Ascending aorta (tissue), 2 donors: ENCODE measurements at regions not wholly inside any gene's neighbourhood (a gene's known extent, or its start where the extent isn't known, plus 50 kb on each side); places are given as distances from the start of the nearest gene placed in this dataset.

ENCODE experiments used
- DNase-seq, 2 donors: peaks; one replicate each; pipeline ENCODE4 v3.0.0-alpha.2; 2019; ENCODE audit warnings: low spot score in 2 of 2
- H3K27ac ChIP-seq, 2 donors: fragments of 200-600 bp; sonication (generic); one replicate each; pipeline ENCODE4 v1.5.1; 2016 to 2017; ENCODE audit warnings: mild to moderate bottlenecking in 1 of 2
- H3K27me3 ChIP-seq: fragments of 200-600 bp; sonication (generic); one replicate; pipeline ENCODE4 v1.5.1; 2017
- H3K36me3 ChIP-seq, 2 donors: fragments of 200-600 bp; sonication (generic); one replicate each; pipeline ENCODE4 v1.5.1; 2016
- H3K4me1 ChIP-seq, 2 donors: fragments of 200-600 bp; sonication (generic); one replicate each; pipeline ENCODE4 v1.5.1; 2016 to 2017; ENCODE audit warnings: mild to moderate bottlenecking in 1 of 2
- H3K4me3 ChIP-seq, 2 donors: fragments of 200-600 bp; sonication (generic); one replicate each; pipeline ENCODE4 v1.5.1; 2016 to 2017; ENCODE audit warnings: mild to moderate bottlenecking in 1 of 2
- H3K9me3 ChIP-seq, 2 donors: fragments of 200-600 bp; sonication (generic); one replicate each; pipeline ENCODE4 v1.5.1; 2016
- CTCF ChIP-seq, 3 experiments: fragments of 200-600 bp in 2 of 3; fragments of 450-650 bp in 1 of 3; sonication (generic) in 2 of 3; IDR thresholded peaks; one replicate each; pipeline ENCODE4 v1.5.1; 2016 to 2019; ENCODE audit warnings: antibody characterized with exemption in 3 of 3, mild to moderate bottlenecking in 1 of 3, moderate library complexity in 1 of 3
- intact Hi-C: fragments of 100-400 bp; cut with DNase I; formaldehyde crosslinking; loops from one replicate; pipeline ENCODE4 v1.15.1; 2023

DNA sequence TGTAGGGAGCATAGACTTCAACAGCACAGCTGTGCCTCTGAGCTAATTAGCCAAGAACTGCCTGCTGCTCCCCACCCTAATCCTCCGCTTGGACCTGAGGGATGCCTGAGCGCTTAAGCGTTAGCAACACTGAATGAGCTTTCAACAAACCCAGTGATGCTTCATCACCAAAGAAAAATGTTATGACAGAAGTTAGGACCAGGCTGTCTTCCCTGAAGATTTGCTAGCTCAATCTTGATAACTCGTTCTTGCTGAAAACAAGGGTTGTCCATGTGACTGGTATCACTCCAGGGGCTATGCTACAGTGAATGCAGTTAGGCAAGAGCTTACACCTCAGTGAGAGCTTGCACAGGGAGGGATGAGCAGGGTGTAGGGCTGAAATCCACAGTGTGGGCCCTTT lies 190.7 kb upstream of the SIX2 start:
- Histone ChIP-seq H3K27ac (no peak overlapping the region), H3K9me3 (peaks cover 0 to 3% of the 10 kb centered on the region in 2 donors), H3K36me3 (no peaks in the 10 kb centered on the region), H3K27me3 (no peaks in the 10 kb centered on the region), H3K4me3 (no peak overlapping the region), H3K4me1 (no peaks in the 10 kb centered on the region)
- intact Hi-C loops: no loop called here
- DNase-seq: no peak
- no peak for TF ChIP-seq CTCF (IDR thresholded peaks at IDR 0.05)

- no peak for TF ChIP-seq CTCF (IDR thresholded peaks at IDR 0.05)
- Histone ChIP-seq H3K27me3 (no peaks in the 10 kb centered on the region), H3K9me3 (no peaks in the 10 kb centered on the region), H3K27ac (no peak overlapping the region), H3K4me3 (no peak overlapping the region), H3K36me3 (no peaks in the 10 kb centered on the region), H3K4me1 (no peaks in the 10 kb centered on the region)
- DNase-seq: no peak
- intact Hi-C loops: no loop called here
Measured at GRCh38 chr2:45195916-45196315, 186.7 kb upstream of the SIX2 start.

DNA sequence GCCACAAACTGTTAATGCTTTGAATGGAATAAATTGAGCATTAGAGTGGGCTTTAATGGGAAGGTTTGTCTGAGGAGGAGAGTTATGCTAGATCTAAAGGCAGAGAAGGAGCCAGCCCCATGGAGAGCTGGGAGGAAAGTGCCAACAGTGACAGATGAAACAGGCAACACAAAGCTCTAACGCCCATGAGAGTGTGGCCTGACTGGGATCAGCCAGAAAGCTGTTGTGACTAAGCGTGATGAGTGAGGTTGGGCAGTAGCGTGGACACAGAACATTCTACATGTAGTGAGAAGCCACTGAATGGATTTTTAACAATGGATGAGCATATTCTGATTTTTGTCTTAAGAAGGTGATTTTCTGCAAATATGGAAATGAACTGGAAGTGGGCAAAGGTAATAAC lies 185.3 kb upstream of the SIX2 start:
- H3K4me1 ChIP-seq: no peaks in the 10 kb centered on the region
- intact Hi-C loops: no loop called here
- H3K27me3 ChIP-seq: no peaks in the 10 kb centered on the region
- H3K36me3 ChIP-seq: no peaks in the 10 kb centered on the region
- DNase-seq: no peak
- TF ChIP-seq CTCF (IDR thresholded peaks at IDR 0.05): no peak
- H3K4me3 ChIP-seq: no peak overlapping the region
- no peaks in the 10 kb centered on the region for H3K9me3 ChIP-seq
- no peak overlapping the region for H3K27ac ChIP-seq

DNA sequence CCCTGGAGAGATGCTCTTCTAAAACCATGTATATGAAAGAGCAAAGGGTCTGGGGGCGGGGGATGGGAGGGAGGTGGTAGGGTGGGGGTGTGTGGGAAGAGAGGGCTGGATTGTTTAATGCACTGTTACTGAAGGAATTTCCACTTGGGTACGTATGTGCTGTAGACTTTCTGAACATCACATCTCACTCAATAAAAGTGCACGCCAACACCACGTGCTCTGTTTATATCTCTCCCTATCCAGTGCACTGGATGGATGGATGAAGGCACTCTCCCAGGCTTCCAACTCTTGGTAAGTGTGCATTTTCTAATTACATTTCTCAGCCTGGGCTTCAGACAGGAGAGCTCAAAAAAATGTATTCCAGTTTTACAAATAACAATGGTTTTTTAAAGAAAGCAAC lies 184.3 kb upstream of the SIX2 start:
- Histone ChIP-seq H3K4me3 (no peak overlapping the region), H3K27ac (no peak overlapping the region), H3K36me3 (no peaks in the 10 kb centered on the region), H3K27me3 (no peaks in the 10 kb centered on the region), H3K4me1 (no peaks in the 10 kb centered on the region), H3K9me3 (no peaks in the 10 kb centered on the region)
- intact Hi-C loops: no loop called here
- no peak for TF ChIP-seq CTCF (IDR thresholded peaks at IDR 0.05)
- no peak for DNase-seq

- no peak for DNase-seq
- H3K27me3 ChIP-seq: no peaks in the 10 kb centered on the region
- H3K27ac ChIP-seq: no peak overlapping the region
- no peaks in the 10 kb centered on the region for H3K9me3 ChIP-seq
- H3K4me3 ChIP-seq: no peak overlapping the region
- intact Hi-C loops: no loop called here
- no peaks in the 10 kb centered on the region for H3K4me1 ChIP-seq
- H3K36me3 ChIP-seq: no peaks in the 10 kb centered on the region
- TF ChIP-seq CTCF (IDR thresholded peaks at IDR 0.05): no peak
Measured at GRCh38 chr2:45192991-45193390, 183.7 kb upstream of the SIX2 start.

DNA sequence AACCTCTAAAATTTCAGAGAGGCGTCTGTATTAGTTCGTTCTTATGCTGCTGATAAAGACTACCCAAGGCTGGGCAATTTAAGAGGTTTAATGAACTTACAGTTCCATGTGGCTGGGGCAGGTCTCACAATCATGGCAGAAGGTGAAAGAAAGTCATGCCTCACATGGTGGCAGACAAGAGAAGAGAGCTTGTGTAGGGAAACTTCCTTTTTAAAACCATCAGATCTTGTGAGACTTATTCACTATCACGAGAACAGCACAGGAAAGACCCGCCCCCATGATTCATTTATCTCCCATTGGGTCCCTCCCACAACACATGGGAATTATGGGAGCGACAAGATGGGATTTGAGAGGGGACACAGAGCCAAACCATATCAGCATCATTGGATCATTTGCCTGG lies 183.2 kb upstream of the SIX2 start:
- Histone ChIP-seq H3K9me3 (no peaks in the 10 kb centered on the region), H3K4me3 (no peak overlapping the region), H3K4me1 (no peaks in the 10 kb centered on the region), H3K27ac (no peak overlapping the region), H3K36me3 (no peaks in the 10 kb centered on the region), H3K27me3 (no peaks in the 10 kb centered on the region)
- no peak for DNase-seq
- intact Hi-C loops: no loop called here
- no peak for TF ChIP-seq CTCF (IDR thresholded peaks at IDR 0.05)
